HCT116 (cell line): ENCODE measurements at regions not wholly inside any gene's neighbourhood (a gene's known extent, or its start where the extent isn't known, plus 50 kb on each side); places are given as distances from the start of the nearest gene placed in this dataset.

ENCODE experiments used
- ATAC-seq: fragments of 200-7000 bp; cut with Tn5 transposase; 2 replicates; pipeline ENCODE4 v1.9.1; 2020; ENCODE audit warnings: mild to moderate bottlenecking, moderate library complexity
- BruUV-seq: library from RNA; stranded (reverse); fragments of 400-500 nt; replicated peaks from 2 replicates; lab custom pipeline; 2021; lab: Mats Ljungman, UMichigan
- CTCF ChIA-PET: fragments of 300-600 bp; sonication (Branson Sonifier 250); formaldehyde crosslinking; loops from one replicate; lab custom pipeline; 2021; ENCODE audit warnings: antibody characterized with exemption; lab: Charles Lee
- POLR2A ChIA-PET: fragments of 300-600, 350-600 bp; sonication (Branson Sonifier 250); formaldehyde crosslinking; loops from one replicate; lab custom pipeline; 2021; ENCODE audit warnings: antibody characterized with exemption; lab: Charles Lee
- RAD21 ChIA-PET, 2 experiments: fragments of 300-600 bp; sonication (Branson Sonifier 250); formaldehyde crosslinking; loops; one replicate each; lab custom pipeline; 2023; ENCODE audit warnings: low total read pairs in 2 of 2; ENCODE audit not compliant: uncharacterized antibody in 2 of 2, unreplicated experiment in 2 of 2, low non-redundant PET in 1 of 2; lab: Charles Lee
- DNase-seq: peaks from one replicate; pipeline ENCODE4 v3.0.0-alpha.2; 2010; ENCODE audit warnings: low read depth, low spot score
- H2AFZ ChIP-seq: fragments of 200-600 bp; shearing (Covaris generic), sonication (generic); 2 replicates; pipeline ENCODE4 v1.6.1; 2017; ENCODE audit warnings: low read depth, mixed run types, mixed read lengths, antibody characterized with exemption, low read length; ENCODE audit not compliant: poor library complexity, severe bottlenecking
- H3K27ac ChIP-seq: 2 replicates; pipeline ENCODE4 v1.5.1; 2012; ENCODE audit warnings: low read depth, low read length
- H3K27me3 ChIP-seq: fragments of 200-600 bp; sonication (generic); 2 replicates; pipeline ENCODE4 v1.6.1; 2016; ENCODE audit warnings: mixed run types, low read length, mixed read lengths; ENCODE audit not compliant: insufficient read depth
- H3K36me3 ChIP-seq, 2 experiments: fragments of 200-500 bp in 1 of 2; fragments of 200-600 bp in 1 of 2; sonication (Bioruptor generic) in 1 of 2; sonication (generic) in 1 of 2; 2 replicates each; pipeline versions ENCODE4 v1.5.1 to v1.6.1; 2014 to 2016; ENCODE audit warnings: low read length in 2 of 2, inconsistent platforms in 1 of 2, mixed read lengths in 1 of 2, mixed run types in 1 of 2; ENCODE audit not compliant: insufficient read depth in 2 of 2, control insufficient read depth in 1 of 2
- H3K4me1 ChIP-seq, 2 experiments: fragments of 200-600 bp in 1 of 2; sonication (generic) in 1 of 2; 2 replicates each; pipeline versions ENCODE4 v1.5.1 to v1.6.1; 2012 to 2017; ENCODE audit warnings: low read length in 2 of 2, inconsistent platforms in 1 of 2, mild to moderate bottlenecking in 1 of 2, mixed read lengths in 1 of 2, mixed run types in 1 of 2, moderate library complexity in 1 of 2; ENCODE audit not compliant: insufficient read depth in 2 of 2, control insufficient read depth in 1 of 2
- H3K4me2 ChIP-seq: fragments of 200-600 bp; sonication (generic); 2 replicates; pipeline ENCODE4 v1.6.1; 2017; ENCODE audit warnings: mixed run types, low read length, mixed read lengths
- H3K4me3 ChIP-seq, 2 experiments: fragments of 200-600 bp in 1 of 2; sonication (generic) in 1 of 2; replicated peaks in 1 of 2; 2 replicates each; pipeline ENCODE4 v1.5.1; 2011 to 2016; ENCODE audit warnings: low read length in 2 of 2, control low read depth in 1 of 2, low read depth in 1 of 2, mild to moderate bottlenecking in 1 of 2, mixed read lengths in 1 of 2, mixed run types in 1 of 2
- H3K79me2 ChIP-seq: fragments of 200-600 bp; sonication (generic); 2 replicates; pipeline ENCODE4 v1.6.1; 2017; ENCODE audit warnings: mild to moderate bottlenecking, mixed run types, low read length, moderate library complexity, mixed read lengths; ENCODE audit not compliant: insufficient read depth
- H3K9ac ChIP-seq: fragments of 200-600 bp; sonication (generic); 2 replicates; pipeline ENCODE4 v1.6.1; 2016; ENCODE audit warnings: low read length, mixed read lengths
- H3K9me2 ChIP-seq: fragments of 200-600 bp; sonication (generic), shearing (Covaris generic); 2 replicates; pipeline ENCODE4 v1.6.1; 2017; ENCODE audit warnings: mixed run types, mild to moderate bottlenecking, moderate library complexity; ENCODE audit not compliant: insufficient read depth
- H3K9me3 ChIP-seq, 2 experiments: fragments of 200-500 bp in 1 of 2; fragments of 200-600 bp in 1 of 2; sonication (Bioruptor generic) in 1 of 2; sonication (generic) in 1 of 2; 2 replicates each; pipeline ENCODE4 v1.6.1; 2014 to 2017; ENCODE audit warnings: low read length in 2 of 2, mixed read lengths in 2 of 2, inconsistent platforms in 1 of 2, low read depth in 1 of 2, mild to moderate bottlenecking in 1 of 2, mixed run types in 1 of 2, moderate library complexity in 1 of 2; ENCODE audit not compliant: control insufficient read depth in 1 of 2, insufficient read depth in 1 of 2
- H4K20me1 ChIP-seq: fragments of 200-600 bp; sonication (generic), shearing (Covaris generic); 2 replicates; pipeline ENCODE4 v1.6.1; 2017; ENCODE audit warnings: mixed run types, mild to moderate bottlenecking, moderate library complexity; ENCODE audit not compliant: insufficient read depth
- ATF3 ChIP-seq: IDR thresholded peaks from 2 replicates; pipeline ENCODE4 v1.6.1; 2012
- CEBPB ChIP-seq: IDR thresholded peaks from 2 replicates; pipeline ENCODE4 v1.6.1; 2012; ENCODE audit warnings: low read depth
- CTCF ChIP-seq, 3 experiments: fragments of 200-600 bp in 1 of 3; sonication (generic) in 1 of 3; IDR thresholded peaks in 2 of 3; conservative IDR thresholded peaks in 1 of 3; 2 replicates each; pipeline ENCODE4 v1.5.1; 2012 to 2017; ENCODE audit warnings: low read depth in 2 of 3, low read length in 2 of 3, antibody characterized with exemption in 1 of 3, borderline replicate concordance in 1 of 3, control low read depth in 1 of 3, mild to moderate bottlenecking in 1 of 3, mixed read lengths in 1 of 3, mixed run types in 1 of 3, moderate library complexity in 1 of 3; ENCODE audit not compliant: insufficient read depth in 1 of 3
- EGR1 ChIP-seq: IDR thresholded peaks from 2 replicates; pipeline ENCODE4 v1.6.1; 2012; ENCODE audit warnings: low read depth
- EZH2 ChIP-seq: fragments of 200-600 bp; sonication (generic); IDR thresholded peaks from 2 replicates; pipeline ENCODE4 v1.6.1; 2017; ENCODE audit warnings: antibody characterized with exemption, mixed run types
- EZH2phosphoT487 ChIP-seq: fragments of 200-600 bp; IDR thresholded peaks from 2 replicates; pipeline ENCODE4 v1.6.1; 2018; ENCODE audit warnings: antibody characterized with exemption, borderline replicate concordance
- FOSL1 ChIP-seq: IDR thresholded peaks from 2 replicates; pipeline ENCODE4 v1.6.1; 2012; ENCODE audit warnings: low read depth
- JUND ChIP-seq: IDR thresholded peaks from 2 replicates; pipeline ENCODE4 v1.6.1; 2012
- MAX ChIP-seq: IDR thresholded peaks from 2 replicates; pipeline ENCODE4 v1.6.1; 2012
- REST ChIP-seq: IDR thresholded peaks from 2 replicates; pipeline ENCODE4 v1.6.1; 2012; ENCODE audit warnings: low read depth
- SP1 ChIP-seq: IDR thresholded peaks from 2 replicates; pipeline ENCODE4 v1.6.1; 2012; ENCODE audit warnings: low read depth
- intact Hi-C: fragments of 100-400 bp; cut with micrococcal nuclease; formaldehyde crosslinking; loops from 2 replicates; pipeline ENCODE4 v1.10.0; 2022

- TF ChIP-seq REST (no peak), EZH2phosphoT487 (no peak)
Observed at GRCh38 chr21:16419188-16419921, 689.6 kb downstream of the USP25 start (continued).

GRCh38 chr21:16420031-16420724 is 690.4 kb downstream of the USP25 start:
- Histone ChIP-seq H3K4me3 (no peak overlapping the region), H3K27ac (no peak overlapping the region), H3K27me3 (no peaks in the 10 kb centered on the region), H2AFZ (no peak overlapping the region), H3K9ac (no peak overlapping the region), H4K20me1 (no peaks in the 10 kb centered on the region; the same call in 1 of the 2 replicates), H3K4me2 (no peak overlapping the region), H3K79me2 (no peaks in the 10 kb centered on the region), H3K9me2 (no peaks in the 10 kb centered on the region), H3K36me3 (no peaks in the 10 kb centered on the region), H3K4me1 (no peaks in the 10 kb centered on the region), H3K9me3 (peaks cover 14 to 16% of the 10 kb centered on the region in 2 experiments; a peak in 3 of 4 replicates)
- ChIA-PET CTCF (no interaction called here), RAD21 (no interaction called here), POLR2A (no interaction called here)
- no peak for DNase-seq
- ATAC-seq, result no peak
- BruUV-seq, result no TSS peak
- intact Hi-C loops, result no loop called here
- TF ChIP-seq CEBPB (no peak), SP1 (no peak), ATF3 (no peak), REST (no peak), FOSL1 (no peak), JUND (no peak), EGR1 (no peak), CTCF (IDR thresholded peaks at IDR 0.05 in 2 of 3, conservative IDR thresholded peaks at IDR 0.05 in 1 of 3; ENCODE audit: borderline replicate concordance in 1 of 3, insufficient read depth in 1 of 3, low read depth in 2 of 3, low read length in 2 of 3) (no peak), EZH2 (no peak), MAX (no peak)
